PFSK-1 (cell line): ENCODE measurements at regions not wholly inside any gene's neighbourhood (a gene's known extent, or its start where the extent isn't known, plus 50 kb on each side); places are given as distances from the start of the nearest gene placed in this dataset.

Source experiments
- POLR2AphosphoS5 ChIP-seq: IDR thresholded peaks from 2 replicates; pipeline ENCODE4 v1.6.1; 2012; ENCODE audit warnings: low read depth, mild to moderate bottlenecking, control low read depth, low read length, moderate library complexity
- TF ChIP-seq, protein P1 (sequence below), 2 experiments: IDR thresholded peaks; 2 replicates each; pipeline versions ENCODE4 v1.6.1 to v1.8.0; 2011 to 2012; ENCODE audit warnings: low read depth in 2 of 2, low read length in 2 of 2, control low read depth in 1 of 2, inconsistent platforms in 1 of 2, mild to moderate bottlenecking in 1 of 2, moderate library complexity in 1 of 2; ENCODE audit not compliant: insufficient read depth in 1 of 2

DNA sequence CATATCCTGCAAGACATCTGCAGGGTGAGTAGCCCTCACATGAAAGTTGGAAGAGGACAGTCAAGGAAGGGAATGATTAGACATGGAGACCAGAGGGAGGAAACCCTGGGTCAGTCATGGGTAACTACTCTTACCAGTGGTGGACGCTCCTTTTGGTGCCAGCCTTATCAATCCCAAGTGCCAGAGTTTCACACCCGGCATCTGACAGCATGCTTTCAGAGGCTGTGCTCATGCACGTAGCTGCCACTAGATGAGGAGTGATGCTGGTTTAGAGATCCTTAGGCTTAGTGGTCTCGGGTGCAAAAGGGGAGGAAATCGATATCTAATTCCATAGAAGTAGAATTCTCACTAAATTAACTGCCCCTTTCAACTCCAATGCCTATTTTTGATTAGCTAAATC, 100.8 kb downstream of the PLCE1 start:
- no peak for TF ChIP-seq POLR2AphosphoS5
- TF ChIP-seq, protein P1, sequence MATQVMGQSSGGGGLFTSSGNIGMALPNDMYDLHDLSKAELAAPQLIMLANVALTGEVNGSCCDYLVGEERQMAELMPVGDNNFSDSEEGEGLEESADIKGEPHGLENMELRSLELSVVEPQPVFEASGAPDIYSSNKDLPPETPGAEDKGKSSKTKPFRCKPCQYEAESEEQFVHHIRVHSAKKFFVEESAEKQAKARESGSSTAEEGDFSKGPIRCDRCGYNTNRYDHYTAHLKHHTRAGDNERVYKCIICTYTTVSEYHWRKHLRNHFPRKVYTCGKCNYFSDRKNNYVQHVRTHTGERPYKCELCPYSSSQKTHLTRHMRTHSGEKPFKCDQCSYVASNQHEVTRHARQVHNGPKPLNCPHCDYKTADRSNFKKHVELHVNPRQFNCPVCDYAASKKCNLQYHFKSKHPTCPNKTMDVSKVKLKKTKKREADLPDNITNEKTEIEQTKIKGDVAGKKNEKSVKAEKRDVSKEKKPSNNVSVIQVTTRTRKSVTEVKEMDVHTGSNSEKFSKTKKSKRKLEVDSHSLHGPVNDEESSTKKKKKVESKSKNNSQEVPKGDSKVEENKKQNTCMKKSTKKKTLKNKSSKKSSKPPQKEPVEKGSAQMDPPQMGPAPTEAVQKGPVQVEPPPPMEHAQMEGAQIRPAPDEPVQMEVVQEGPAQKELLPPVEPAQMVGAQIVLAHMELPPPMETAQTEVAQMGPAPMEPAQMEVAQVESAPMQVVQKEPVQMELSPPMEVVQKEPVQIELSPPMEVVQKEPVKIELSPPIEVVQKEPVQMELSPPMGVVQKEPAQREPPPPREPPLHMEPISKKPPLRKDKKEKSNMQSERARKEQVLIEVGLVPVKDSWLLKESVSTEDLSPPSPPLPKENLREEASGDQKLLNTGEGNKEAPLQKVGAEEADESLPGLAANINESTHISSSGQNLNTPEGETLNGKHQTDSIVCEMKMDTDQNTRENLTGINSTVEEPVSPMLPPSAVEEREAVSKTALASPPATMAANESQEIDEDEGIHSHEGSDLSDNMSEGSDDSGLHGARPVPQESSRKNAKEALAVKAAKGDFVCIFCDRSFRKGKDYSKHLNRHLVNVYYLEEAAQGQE (IDR thresholded peaks at IDR 0.05; ENCODE audit: insufficient read depth in 1 of 2, low read depth in 2 of 2, low read length in 2 of 2), result no peak
